GM12864 (cell line): ENCODE measurements at regions not wholly inside any gene's neighbourhood (a gene's known extent, or its start where the extent isn't known, plus 50 kb on each side); places are given as distances from the start of the nearest gene placed in this dataset.

Experiments
- DNase-seq: peaks from one replicate; pipeline ENCODE4 v3.0.0-alpha.2; 2011; ENCODE audit warnings: low read depth
- H3K4me3 ChIP-seq: 2 replicates; pipeline ENCODE4 v1.5.1; 2011; ENCODE audit warnings: mild to moderate bottlenecking, low read depth, low read length, control low read depth
- TF ChIP-seq, protein P1 (sequence below): IDR thresholded peaks from 2 replicates; pipeline ENCODE4 v1.5.1; 2011; ENCODE audit warnings: low read depth, mild to moderate bottlenecking, moderate library complexity, low read length, control low read depth, inconsistent platforms; ENCODE audit errors: missing control alignments

DNA sequence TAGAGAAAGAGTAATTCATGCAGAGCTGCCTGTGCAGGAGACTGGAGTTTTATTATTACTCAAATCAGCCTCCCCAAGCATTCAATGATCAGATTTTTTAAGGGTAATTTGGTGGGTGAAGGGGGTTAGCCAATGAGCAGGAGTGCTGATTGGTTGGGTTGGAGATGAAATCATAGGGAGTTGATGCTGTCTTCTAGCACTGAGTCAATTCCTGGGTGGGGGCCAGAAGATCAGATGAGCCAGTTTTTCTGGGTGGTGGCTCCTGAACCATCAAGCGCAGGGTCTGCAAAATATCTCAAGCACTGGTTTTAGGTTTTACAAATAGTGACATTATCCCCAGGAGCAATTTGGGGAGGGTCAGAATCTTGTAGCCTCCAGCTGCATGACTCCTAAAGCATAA, 312.8 kb upstream of the THSD7B start:
- TF ChIP-seq, protein P1, sequence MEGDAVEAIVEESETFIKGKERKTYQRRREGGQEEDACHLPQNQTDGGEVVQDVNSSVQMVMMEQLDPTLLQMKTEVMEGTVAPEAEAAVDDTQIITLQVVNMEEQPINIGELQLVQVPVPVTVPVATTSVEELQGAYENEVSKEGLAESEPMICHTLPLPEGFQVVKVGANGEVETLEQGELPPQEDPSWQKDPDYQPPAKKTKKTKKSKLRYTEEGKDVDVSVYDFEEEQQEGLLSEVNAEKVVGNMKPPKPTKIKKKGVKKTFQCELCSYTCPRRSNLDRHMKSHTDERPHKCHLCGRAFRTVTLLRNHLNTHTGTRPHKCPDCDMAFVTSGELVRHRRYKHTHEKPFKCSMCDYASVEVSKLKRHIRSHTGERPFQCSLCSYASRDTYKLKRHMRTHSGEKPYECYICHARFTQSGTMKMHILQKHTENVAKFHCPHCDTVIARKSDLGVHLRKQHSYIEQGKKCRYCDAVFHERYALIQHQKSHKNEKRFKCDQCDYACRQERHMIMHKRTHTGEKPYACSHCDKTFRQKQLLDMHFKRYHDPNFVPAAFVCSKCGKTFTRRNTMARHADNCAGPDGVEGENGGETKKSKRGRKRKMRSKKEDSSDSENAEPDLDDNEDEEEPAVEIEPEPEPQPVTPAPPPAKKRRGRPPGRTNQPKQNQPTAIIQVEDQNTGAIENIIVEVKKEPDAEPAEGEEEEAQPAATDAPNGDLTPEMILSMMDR = no peak
- H3K4me3 ChIP-seq = no peak overlapping the region
- no peak for DNase-seq

DNA sequence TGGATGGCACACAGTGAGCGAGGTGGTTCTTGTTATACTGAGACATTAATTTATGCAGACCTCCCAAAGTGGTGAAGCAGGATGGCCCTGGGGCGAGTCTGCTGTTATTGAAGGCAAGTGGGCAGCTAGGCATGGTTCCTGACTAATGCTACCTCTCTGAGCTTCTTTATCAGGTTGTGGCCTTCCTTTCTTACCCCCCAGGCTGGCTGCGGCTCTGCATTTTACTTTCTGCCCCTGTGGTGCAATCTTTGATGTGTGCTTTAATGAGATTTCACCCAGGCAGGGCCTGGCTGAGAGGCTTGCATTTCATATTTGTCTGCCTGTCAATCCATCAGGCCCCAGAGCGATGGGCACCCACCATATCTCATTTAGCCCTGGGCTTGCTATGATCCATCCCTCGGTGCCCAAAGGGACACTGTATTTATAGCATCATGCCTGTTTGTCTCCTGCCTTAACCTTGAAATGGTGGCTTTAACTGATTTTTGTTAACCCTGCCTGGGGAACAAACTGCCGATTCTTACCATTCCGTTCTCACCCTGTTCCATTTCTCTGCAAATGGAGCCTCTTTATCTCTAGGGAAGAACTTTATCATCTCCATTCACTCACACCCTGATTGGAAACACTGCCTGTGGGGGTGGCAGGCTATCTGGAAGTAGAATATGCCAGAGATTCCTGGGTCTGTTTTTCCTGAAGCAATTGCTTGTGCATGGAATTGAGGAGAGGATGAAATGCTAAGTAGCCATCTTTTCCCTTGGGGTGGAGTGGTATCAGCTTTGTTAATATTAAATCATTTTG, 316.2 kb upstream of the THSD7B start:
- DNase-seq = no peak
- TF ChIP-seq, protein P1 = no peak
- no peak overlapping the region for H3K4me3 ChIP-seq

DNA sequence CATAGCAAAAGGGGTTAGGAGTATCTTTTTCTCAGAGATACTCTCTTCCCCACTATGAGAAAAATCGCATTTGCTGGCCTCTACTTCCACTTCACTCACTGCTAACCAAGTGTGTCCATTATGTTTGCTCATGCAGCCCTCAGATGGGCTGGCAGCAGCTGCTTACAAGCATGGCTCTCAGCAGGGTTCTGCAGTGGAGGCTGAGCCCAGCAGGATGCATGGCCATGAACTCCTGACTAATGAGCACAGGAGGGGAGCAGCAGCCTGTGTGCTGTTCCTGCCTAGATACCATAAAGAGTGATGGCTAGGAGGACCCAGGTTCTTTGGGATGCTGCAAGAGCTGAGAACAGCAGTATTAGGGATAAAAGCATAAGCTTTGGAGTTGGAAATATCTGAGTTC, 316.9 kb upstream of the THSD7B start:
- no peak for DNase-seq
- no peak overlapping the region for H3K4me3 ChIP-seq
- TF ChIP-seq, protein P1 = no peak

DNA sequence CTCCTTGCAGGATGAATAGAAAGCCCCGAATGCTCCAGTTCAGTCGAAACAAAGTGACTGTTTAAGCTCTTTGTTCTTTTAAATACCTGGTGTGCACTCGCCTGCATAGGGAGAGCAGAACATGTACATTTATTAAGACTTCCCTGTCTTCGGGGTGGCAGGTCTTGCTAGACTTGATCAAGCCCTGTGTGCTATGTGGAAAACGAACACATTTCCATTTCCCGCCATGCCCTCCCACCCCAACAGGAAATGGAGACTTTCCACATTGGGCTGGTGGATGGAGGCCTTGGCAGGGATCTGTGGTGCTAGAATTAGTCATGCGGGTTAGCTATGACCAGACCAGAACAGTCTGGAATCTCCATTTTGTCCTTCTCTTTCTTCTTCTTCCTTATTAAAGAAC, 321.0 kb upstream of the THSD7B start:
- DNase-seq = no peak
- TF ChIP-seq, protein P1 = no peak
- H3K4me3 ChIP-seq = no peak overlapping the region

DNA sequence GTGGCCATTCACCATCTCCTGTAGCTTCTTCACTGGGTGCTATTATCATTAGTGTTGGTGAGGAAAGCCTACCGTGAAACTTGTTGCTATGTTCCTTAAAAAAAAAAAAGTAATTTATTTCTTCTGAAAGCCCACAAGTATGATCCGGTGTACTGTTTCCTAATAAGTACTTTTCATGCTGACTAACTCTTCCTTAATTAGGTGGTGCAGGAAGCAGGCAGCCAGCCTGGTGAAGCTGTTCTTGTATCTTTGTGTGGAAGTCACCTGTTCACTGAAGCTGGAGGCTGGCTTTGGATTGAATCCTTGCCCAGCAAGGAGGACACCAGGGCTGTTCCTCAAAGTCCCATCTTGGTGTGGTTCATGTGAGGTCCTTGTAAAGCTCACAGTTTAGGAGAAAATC, 321.7 kb upstream of the THSD7B start:
- DNase-seq = no peak
- H3K4me3 ChIP-seq = no peak overlapping the region
- TF ChIP-seq, protein P1 = no peak

DNA sequence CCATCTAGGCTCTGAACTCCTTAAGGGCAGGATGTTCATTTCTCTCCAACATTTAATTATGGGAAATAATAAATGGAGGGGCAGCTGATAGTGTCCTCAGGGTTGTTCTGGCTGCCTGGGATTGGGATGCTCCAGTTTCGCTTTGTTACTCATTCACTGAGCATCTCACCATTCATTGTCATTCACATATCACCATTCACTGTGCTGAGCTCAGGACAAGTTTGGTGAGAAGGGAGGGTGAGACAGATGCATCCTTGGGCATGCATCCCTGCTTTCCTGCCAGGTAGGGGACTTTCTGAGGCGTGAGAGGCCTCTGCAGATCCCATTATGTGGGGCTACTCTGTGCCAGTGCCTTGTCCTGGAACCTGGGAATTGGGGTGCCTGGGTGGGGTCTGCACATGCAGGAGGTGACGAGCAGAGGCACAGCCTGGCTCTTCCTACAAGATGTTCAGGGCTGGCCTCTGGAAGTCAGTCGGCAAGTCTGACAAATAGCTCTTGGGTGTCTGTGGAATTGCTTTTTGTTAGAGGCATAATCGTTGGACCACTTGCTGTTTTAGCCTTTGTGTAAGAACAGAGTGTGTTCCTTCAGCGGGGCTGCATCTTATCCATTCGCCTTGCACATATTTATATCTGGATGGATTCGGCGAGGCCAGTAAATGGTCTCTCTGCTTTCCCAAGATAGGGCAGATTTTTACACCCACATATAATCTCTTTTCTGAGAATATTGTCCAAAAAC, 323.2 kb upstream of the THSD7B start:
- no peak overlapping the region for H3K4me3 ChIP-seq
- TF ChIP-seq, protein P1 = no peak
- DNase-seq = no peak
